H7 (cell line): ENCODE measurements at regions not wholly inside any gene's neighbourhood (a gene's known extent, or its start where the extent isn't known, plus 50 kb on each side); places are given as distances from the start of the nearest gene placed in this dataset.
"Not testable (repeated sequence)": the region's sequence is repeated elsewhere in the genome, so short reads cannot be mapped to it uniquely, and the experiment has no call there.

ENCODE experiments used
- DNase-seq: peaks from one replicate; pipeline ENCODE4 v3.0.0; 2012
- H3K27me3 ChIP-seq: 2 replicates; pipeline ENCODE4 v1.6.0; 2011; ENCODE audit warnings: mild to moderate bottlenecking, low read length; ENCODE audit not compliant: control insufficient read depth, insufficient read depth
- H3K36me3 ChIP-seq: replicated peaks from 2 replicates; pipeline ENCODE4 v1.5.1; 2011; ENCODE audit warnings: low read length; ENCODE audit not compliant: control insufficient read depth, insufficient read depth
- H3K4me3 ChIP-seq: 2 replicates; pipeline ENCODE4 v1.5.1; 2011; ENCODE audit warnings: low read depth, mild to moderate bottlenecking, control low read depth, low read length, moderate library complexity; ENCODE audit not compliant: insufficient read depth

- H3K36me3 ChIP-seq, result not testable (repeated sequence)
- peak; percentile 26 for DNase-seq
Measured at GRCh38 chr2:111395350-111396128, 274.8 kb downstream of the BCL2L11 start.

DNA sequence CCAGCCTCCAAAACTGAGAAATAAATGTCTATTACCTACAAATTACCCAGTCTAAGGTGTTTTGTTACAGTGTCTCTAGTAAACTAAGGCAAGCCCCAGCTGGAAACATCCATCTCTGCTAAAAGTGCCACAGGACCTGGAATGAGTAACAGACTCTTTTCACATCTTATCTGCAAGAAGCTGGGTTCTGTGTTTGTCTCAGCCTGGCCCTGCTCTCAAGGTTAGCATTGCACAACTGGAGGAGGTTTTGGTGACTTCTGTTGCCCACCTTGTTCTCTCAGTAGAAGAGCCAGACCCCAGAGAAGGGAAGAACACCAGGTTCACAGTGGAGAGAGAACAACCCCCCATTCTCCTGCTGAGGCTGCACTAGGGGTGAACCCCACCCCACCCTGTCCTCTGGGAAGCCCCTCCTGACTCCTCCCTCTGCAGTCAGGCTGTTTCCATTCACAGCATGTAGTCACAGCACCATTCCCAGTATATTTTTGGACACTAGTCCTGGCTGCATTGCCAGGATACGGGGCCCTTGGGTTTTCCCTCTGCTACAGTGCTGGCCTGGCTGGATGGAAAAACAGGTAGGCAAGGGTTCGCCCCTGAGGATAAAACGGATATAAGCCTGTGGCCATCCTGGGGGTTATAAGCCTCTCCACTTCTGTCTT lies 280.0 kb downstream of the BCL2L11 start:
- H3K36me3 ChIP-seq, H3K4me3 ChIP-seq, H3K27me3 ChIP-seq: not testable (repeated sequence)
- peak; percentile 1 for DNase-seq

More at GRCh38 chr2:111395350-111396128, 274.8 kb downstream of the BCL2L11 start:
- not testable (repeated sequence) for H3K4me3 ChIP-seq, H3K27me3 ChIP-seq

- not testable (repeated sequence) for DNase-seq, H3K4me3 ChIP-seq, H3K36me3 ChIP-seq, H3K27me3 ChIP-seq
Measured at GRCh38 chr2:111401270-111402140, 280.8 kb downstream of the BCL2L11 start.

GRCh38 chr2:111402450-111402849 lies 281.7 kb downstream of the BCL2L11 start:
- H3K36me3 ChIP-seq, H3K27me3 ChIP-seq, H3K4me3 ChIP-seq, DNase-seq: not testable (repeated sequence)

DNA sequence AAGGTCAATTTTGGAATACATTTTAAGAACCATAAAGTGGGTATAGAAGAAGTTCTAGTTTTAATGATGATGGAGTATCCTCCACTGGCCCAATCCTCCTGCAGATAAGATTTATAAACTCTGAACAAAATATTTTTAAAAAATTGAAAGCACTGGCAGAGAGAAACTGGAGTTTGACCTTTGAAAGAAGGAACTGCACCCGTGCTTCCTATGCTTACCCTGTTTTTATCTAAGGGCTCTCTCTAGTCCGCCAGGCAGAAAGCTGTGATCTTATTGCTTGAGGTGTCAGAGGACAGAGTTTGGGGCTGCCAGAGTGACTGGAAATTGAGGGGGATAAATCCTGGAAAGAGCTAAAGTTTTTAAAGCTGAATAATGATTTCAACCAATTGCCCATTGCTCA lies 282.6 kb downstream of the BCL2L11 start:
- H3K36me3 ChIP-seq, H3K4me3 ChIP-seq, DNase-seq, H3K27me3 ChIP-seq: not testable (repeated sequence)

DNA sequence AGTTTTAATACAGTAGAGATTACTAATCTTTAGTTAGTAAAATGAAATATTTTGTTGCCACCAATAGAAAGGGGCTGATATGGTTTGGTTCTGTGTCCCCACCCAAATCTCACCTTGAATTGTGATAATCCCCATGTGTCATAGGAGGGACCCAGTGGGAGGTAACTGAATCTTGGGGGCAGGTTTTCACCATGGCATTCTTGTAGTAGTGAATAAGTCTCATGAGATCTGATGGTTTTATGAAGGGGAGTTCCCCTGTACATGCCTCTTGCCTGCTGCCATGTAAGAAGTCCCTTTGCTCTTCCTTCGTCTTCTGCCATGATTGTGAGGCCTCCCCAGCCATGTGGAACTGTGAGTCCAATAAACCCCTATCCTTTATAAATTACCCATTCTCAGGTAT lies 285.9 kb downstream of the BCL2L11 start:
- DNase-seq, H3K36me3 ChIP-seq, H3K4me3 ChIP-seq, H3K27me3 ChIP-seq: not testable (repeated sequence)

- not testable (repeated sequence) for H3K4me3 ChIP-seq, H3K27me3 ChIP-seq, DNase-seq, H3K36me3 ChIP-seq
Measured at GRCh38 chr2:111407632-111408194, 287.0 kb downstream of the BCL2L11 start.

DNA sequence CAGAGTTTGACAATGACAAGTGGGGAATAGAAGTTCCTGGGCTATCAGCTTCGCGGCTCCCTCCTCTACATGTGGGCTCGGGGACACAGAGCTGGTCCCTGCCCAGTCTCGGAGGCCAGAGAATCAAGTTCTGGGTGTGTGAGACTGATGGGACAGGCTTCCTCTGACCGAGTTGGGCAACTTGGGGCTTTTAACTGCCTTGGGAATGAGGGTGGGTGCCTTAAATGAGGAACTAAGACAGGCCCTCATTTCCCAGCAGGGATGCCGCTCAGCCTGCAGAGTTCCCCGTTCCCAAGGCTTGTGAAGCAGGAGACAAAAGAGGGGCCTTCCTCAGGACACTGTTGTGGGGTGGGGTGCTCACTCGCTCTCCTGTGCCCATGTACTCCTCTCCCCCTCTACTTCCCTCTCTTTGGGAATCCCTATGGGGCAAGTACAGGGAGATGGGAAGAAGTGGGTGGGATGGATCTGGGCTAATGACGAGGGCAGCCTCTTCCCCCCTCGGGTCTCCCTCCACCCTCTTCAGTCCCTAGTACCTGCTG lies 290.2 kb downstream of the BCL2L11 start:
- not testable (repeated sequence) for H3K4me3 ChIP-seq, H3K36me3 ChIP-seq, DNase-seq, H3K27me3 ChIP-seq

GRCh38 chr2:111411867-111412681 lies 291.4 kb downstream of the BCL2L11 start:
- not testable (repeated sequence) for H3K36me3 ChIP-seq, DNase-seq, H3K4me3 ChIP-seq, H3K27me3 ChIP-seq

- H3K4me3 ChIP-seq, H3K36me3 ChIP-seq, DNase-seq, H3K27me3 ChIP-seq: not testable (repeated sequence)
Measured at GRCh38 chr2:111412841-111413650, 292.3 kb downstream of the BCL2L11 start.

DNA sequence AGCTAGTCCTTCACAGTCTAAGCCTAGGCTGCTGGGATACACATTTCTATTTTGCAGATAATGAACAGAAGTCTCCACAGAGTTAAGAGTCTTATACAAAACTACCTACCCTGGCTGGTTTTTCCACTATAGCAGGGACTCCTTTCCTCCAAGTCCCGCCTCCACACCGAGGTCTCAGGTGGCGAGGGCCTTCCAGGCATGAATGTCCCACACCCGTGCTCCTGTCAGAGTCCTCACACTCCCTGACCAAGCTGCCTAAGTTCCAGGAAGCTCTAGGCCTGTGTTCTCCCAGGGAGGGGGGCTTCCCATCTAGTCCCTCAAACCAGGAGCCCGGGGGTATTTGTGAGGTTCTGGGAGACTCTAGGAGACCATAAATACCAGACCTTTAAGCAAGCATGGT lies 293.2 kb downstream of the BCL2L11 start:
- H3K4me3 ChIP-seq, H3K36me3 ChIP-seq, H3K27me3 ChIP-seq, DNase-seq: not testable (repeated sequence)

- H3K27me3 ChIP-seq, H3K4me3 ChIP-seq, H3K36me3 ChIP-seq: not testable (repeated sequence)
- DNase-seq, result peak; percentile 2
Measured at GRCh38 chr2:111415765-111416743, 295.3 kb downstream of the BCL2L11 start.
